EL (cell line): ENCODE measurements at regions not wholly inside any gene's neighbourhood (a gene's known extent, or its start where the extent isn't known, plus 50 kb on each side); places are given as distances from the start of the nearest gene placed in this dataset.

Experiments
- DNase-seq: peaks from one replicate; pipeline ENCODE4 v3.0.0-alpha.2; 2016

DNA sequence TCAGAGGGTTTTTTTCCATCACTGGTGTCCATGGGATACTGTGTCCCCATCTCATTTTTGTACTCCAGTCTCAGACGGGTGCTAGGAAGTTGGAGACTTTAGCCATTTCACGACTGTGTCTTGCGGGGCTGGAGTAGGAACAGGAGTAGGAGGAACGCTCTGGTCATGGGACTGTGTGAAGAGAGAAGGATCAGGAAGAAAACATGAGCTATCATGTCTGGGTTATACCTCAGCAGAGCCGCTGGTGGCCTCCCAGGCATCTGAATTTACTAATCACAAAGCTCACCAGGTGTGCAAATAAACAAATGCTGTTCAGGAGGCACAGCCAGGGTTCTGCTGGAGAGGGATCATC, 225.4 kb downstream of the SEC14L1 start:
- no peak for DNase-seq

DNA sequence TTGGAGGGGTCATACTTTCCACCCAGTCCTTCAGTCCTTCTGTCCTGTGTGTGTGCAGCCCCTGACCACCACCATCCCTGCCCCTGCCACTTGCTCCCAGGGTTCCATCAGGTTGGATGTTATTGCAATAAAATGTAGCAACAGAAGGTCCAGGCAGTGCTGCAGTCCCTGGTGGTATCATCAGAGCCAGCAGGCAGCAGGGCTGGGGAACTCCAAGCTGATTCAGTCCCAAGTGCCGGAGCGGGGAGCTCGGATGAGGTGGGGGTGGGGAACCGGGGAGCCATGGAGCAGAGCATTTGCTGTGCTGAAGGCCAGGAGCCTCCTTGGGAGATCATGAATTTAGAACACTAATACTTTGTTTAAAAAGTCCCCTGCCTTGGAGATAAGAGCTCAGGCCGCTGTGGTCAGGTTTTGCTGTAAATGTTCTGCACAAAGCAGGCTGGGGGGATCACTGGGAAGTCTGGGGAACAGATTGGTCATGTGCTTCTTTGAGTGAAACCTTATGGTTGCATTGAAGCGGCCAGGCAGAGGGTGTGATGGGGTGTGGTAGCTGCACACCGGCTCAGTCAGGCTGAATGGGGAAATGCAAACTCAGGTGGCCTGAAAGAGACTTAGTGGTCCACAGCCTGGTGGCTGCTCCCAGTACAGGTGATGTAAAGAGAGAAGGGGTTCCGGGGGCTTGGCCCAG, 225.9 kb downstream of the SEC14L1 start:
- DNase-seq: peak; percentile 50

DNA sequence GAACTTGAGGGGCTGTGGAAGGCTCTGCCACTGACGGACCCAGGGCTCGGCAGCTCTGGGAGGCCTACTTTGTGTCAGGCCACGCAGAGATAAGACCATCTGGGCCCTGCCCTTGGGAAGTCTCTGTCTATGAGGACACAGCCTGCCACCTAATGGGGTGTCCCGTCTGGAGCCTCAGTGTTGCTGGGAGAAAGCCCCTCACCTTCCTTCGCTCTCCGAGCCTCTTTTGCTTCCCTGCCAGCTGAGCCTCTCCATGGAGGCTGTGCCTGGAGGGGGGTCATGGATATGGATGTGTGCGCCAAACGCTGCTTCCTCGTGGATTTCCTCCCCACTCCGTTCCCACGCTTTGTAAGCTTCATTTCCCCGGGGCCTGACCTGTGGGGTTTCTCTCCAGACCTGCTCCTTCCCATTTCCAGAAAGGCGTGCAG, 228.8 kb downstream of the SEC14L1 start:
- no peak for DNase-seq

DNA sequence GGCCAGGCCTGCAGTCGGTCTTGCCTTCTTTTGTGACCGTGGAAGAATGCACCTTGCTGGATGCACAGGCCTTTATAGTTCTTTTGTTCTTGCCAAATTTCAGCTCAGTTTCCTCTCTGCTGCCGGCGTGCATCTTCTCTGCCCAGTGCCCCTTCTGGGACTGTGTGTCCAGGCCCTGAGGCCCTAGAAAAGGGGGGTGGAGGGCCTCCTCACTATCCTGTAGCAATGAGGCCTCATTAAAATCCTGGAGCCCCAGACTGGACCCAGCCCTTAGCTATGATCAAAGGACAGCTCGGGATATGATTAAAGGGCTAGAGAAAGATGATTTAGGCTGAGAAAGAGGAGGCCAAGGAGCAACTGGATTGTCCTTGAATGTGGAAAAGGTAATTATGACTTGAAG, 229.8 kb downstream of the SEC14L1 start:
- no peak for DNase-seq

DNA sequence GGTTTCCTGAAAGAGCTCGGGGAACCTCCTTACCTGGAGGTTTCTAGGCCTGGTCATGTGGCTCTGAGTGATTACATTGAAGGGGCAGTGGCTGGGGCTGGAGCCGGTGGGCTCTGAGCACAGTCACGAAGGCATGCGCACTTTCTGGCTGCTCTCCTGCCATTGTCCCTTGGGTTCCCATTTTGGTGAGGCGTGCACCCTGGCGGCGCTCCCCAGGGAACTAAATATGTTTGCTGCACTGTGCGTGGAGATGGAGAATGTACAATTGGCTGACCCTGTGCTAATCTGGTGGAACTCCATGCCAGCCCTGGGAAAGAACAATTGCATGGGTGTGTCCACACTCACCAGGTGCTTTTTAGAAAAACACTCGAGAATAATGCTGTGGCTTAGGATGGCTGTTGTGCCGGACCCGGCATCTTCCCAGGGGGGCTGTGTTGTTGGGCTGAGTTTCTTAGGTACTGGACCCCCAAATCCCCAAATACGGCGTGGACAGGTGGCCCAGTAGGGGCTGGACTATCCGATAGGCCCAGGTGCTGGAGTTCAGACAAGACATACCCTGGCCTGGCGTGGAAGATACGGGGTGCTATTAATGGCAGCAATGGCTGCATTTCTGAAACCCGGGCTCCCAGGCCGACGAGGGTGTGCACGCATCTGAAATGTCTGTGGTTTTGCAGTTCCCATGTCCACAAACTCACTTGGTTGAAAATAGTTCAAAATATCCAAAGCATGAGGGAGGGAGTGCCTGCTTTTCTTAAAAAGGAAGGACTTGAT, 230.5 kb downstream of the SEC14L1 start:
- DNase-seq: no peak

DNA sequence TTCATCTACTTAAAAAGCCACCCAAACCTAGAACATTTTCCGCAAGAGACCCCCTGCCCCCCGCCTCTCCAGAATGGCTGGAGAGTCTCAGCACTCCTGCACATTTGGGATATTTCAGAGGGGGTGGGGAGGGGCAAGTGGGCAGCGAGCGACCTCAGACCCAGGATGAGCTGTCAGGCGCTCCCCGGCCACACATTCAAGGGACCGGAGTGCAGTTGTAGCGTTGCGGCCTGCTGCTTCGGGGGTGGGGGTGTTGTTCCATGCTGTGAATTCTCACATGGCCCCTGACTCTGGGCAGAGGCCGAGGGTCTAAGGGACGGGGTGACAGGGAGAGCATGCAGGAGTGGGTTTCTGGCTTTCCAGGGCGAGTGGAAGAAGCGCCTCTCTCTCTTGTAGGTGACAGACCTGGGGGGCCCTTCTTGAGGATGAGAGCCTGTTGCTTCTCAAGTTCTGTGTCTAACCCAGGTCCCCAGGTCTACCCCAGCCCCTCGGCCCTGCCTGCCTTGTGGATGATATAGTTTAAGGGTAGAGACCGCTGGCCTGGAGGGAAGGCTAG, 231.2 kb downstream of the SEC14L1 start:
- DNase-seq: no peak

DNA sequence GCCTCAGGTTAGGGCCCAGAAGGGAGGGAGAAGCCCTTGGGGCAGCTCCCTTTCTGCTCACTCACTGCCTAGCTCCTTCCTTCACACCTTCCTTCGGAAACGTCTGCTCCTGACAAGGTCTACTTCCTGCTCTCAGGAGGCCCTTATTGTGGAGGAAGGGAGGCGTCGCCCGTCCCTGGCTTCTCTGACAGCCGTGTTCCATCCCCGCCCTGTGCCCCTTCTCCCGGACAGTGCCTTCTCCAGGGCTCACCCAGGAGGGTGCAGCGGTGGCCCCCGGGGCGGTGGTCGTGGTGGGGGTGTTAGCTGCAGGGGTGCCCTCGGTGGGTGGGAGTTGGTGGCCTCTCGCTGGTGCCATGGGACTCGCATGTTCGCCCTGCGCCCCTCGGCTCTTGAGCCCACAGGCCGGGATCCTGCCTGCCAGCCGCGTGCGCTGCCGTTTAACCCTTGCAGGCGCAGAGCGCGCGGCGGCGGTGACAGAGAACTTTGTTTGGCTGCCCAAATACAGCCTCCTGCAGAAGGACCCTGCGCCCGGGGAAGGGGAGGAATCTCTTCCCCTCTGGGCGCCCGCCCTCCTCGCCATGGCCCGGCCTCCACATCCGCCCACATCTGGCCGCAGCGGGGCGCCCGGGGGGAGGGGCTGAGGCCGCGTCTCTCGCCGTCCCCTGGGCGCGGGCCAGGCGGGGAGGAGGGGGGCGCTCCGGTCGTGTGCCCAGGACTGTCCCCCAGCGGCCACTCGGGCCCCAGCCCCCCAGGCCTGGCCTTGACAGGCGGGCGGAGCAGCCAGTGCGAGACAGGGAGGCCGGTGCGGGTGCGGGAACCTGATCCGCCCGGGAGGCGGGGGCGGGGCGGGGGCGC, 231.9 kb downstream of the SEC14L1 start:
- peak; percentile 88 for DNase-seq

DNA sequence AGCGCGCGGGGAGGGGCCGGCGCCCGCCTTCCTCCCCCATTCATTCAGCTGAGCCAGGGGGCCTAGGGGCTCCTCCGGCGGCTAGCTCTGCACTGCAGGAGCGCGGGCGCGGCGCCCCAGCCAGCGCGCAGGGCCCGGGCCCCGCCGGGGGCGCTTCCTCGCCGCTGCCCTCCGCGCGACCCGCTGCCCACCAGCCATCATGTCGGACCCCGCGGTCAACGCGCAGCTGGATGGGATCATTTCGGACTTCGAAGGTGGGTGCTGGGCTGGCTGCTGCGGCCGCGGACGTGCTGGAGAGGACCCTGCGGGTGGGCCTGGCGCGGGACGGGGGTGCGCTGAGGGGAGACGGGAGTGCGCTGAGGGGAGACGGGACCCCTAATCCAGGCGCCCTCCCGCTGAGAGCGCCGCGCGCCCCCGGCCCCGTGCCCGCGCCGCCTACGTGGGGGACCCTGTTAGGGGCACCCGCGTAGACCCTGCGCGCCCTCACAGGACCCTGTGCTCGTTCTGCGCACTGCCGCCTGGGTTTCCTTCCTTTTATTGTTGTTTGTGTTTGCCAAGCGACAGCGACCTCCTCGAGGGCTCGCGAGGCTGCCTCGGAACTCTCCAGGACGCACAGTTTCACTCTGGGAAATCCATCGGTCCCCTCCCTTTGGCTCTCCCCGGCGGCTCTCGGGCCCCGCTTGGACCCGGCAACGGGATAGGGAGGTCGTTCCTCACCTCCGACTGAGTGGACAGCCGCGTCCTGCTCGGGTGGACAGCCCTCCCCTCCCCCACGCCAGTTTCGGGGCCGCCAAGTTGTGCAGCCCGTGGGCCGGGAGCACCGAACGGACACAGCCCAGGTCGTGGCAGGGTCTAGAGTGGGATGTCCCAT, 232.8 kb downstream of the SEC14L1 start:
- no peak for DNase-seq

DNA sequence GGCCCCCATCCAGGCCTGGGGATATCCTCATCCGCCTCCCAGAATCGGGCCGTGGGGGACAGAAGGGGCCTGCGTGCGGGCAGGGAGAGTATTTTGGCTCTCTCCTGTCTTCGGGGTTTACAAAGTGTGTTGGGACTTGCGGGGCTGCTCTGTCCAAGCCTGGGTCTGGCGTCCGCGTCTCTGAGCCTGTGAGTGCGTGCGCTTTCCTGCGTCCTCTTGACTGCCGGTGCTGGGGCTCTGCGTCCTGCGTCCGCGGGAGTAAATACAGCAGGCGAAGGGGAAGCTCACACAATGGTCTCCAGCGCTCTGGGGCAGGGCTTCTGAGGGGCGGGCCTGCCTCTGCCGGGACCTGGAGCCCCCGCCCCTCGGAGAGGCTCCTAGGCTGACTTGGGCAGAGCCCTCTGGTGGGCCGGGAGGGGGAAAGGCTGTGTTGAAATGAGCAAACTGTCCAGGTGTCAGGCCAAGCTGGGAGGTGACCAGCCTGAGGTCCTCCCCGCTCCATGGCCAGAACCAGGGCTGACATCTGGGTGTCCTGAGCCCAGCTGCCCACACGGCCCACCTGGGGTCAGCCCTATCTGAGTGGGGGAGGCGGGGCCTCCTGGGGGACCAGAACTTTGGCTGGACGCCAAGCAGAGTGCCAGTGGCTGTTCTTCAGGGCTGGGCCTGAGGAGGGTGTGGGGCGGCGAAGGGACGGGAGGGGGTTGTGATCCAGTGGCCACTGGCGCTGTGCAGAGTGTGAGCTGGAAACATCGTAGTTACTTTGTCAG, 233.6 kb downstream of the SEC14L1 start:
- peak; percentile 86 for DNase-seq

DNA sequence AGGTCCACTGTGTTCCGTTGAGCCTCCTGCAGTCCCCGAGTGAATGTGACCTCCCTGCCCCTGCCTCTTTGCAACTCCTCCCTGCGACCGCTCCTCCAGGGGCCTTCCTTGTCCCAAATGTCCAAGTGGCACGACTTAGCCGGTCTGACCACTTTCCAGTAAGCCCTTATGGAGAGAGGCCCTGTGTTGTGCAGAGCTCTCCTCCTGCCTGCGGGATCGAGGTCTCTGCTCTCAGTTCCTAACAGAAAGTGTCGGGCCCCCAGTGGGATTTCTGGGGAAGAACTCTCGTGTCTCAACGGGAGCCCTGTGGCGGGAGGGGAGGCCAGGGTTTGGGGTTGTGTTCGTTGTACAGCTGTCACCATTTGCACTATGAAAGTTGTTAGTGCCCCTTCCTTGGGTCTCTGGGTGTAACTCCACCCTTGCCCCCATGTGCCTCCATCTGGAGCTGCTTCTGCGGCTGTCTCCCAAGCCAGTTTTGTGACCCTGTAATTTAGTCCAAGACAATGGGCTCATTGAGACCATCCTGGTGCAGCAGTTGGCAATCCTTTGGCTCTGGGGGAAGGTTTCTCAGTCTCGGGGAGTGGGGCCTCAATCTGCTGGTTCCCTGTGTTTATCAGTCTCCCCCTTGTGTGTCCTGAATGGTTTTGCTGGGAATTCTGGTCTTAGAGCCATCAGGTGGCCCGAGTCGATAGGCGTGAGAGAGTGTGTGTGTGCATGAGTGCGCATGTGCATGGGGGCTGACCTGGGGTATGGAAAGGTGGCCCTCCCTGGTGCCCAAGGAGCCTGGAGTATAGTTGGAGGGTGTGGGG, 234.5 kb downstream of the SEC14L1 start:
- DNase-seq: no peak

DNA sequence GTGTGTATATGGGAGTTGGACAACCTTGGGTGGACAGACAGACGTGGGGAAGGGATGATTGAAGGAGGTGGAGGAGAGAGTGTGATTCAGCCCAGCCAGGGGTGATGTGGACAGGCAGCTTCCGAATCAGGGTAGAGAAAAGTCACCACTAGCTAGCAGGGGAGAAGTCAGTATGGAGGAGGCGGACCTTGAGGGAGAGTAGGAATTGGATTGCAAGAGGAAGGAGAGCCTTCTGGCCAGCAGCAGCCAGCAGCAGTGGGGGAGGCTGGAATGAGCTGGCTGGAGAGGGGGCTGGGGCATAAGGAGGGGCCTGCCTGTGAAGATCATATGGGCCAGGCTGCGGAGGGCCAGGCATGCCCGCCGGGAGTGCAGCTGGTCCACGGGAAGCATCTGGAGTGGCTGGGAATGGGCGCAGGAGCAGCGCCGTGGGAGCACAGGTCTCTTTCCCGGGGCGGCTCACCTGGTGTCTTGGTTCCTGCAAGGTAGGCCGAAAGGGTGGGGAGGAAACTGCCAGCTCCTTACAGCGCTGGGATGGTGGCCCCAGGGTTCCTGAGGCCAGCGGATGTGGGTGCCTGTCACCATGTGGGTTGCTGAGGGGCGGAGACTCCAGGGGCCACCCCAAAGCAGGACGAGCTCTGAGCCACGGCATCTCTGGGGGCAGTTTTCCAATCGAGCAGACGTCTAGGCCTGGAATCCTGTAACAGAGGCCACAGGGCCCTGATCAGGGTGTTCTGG, 235.3 kb downstream of the SEC14L1 start:
- peak; percentile 80 for DNase-seq

DNA sequence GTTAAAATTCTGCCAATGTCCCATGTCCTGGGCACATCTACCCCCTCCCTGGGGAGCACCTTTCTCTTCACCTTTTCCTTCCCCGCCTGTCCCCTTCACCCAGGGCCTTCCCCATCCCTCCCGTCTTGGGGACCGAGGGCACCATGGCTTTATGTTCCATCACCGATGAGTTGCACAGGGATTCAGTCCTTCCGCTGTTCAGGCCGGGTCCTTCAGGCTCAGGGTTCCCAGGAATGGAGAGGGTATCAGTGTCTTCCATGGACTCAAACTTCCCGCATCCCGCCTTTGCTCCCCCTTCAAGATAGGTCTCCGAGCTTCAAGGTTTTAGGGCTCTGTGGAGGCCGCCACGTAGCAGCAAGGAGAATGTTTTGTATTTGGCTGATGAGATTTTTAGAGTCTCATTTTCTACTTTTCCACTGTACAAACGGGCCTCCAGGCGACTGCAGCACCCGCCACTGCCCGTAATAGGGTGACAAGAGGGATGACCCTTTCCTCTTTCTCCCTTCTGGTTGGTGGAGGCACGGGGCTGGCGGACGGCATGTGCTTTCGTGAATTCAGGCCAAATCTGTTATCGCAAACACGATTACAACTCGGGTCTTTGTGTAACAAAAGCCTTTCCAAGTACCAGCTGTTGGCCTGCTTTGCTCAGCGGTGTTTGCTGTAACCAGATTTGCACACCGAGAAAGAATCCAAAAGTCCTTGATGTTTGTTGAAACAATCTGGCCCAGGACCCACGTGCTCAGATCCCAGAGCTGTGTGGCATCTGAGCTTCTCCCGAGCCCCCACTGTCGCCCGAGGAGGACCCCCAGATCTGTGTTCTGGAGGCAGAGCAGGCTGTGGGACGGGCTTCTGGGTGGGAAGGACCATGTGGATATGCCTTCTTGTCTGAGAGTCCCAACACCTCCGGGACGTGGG, 236.3 kb downstream of the SEC14L1 start:
- no peak for DNase-seq

DNA sequence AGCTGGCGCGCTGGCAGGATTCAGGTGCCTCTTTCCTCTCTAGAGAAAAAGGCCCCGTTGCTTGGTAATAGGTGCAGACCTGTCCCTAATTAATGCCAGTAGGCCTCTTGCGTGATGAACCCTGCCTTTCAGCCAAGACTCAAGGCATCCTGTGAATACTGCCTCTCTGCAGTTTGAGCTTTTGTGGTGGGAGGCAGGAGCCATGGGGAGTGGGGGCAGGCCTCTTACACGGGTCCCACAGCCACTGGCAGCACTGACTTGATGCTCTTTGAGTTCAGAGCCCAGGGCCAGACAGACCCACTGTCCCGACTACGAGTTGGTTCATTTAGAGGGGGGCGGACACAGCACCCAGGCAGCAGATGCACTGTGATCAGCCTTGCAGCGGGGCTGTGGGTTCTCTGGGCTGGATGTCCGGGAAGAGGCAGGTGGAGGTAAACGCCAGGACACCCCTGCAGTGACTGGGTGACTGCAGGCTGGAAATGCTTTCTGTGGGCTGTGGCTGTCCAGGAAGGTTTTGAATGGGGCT, 237.0 kb downstream of the SEC14L1 start:
- DNase-seq: no peak

DNA sequence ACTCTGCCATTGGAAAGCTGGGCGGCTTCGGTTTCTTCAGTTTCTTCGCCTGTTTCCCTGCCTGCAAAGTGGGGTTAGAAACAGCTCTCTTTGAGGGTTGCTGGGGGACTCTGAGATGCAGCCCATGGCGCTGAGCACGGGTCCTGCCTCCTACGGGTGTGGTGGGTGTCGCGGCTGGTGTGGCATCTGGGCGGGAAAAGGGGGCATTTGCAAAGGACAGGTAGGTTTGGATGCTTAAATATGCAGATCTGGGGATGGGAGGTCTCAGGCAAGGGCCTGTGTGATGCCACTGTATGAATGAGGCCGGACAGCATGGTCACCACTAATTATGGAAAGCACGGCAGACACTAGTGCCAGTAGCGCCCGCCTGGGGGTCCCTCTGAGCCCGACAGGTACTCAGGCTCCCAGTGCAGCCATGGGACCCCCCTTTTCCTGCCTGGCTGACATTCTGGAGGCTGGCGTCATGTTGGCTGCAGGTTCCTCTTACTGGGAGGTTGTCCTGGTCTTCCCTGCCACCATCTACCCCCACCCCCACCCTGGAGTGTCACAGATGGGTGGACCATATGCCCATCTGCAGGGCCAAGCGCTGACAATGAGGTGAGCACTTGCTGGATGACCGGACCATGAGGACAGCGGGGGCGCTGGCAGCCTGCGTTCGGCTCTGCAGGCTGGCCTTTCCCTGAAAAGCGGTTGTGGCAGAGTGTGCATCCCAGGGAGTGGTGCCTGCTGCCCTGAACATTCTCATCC, 237.7 kb downstream of the SEC14L1 start:
- no peak for DNase-seq

DNA sequence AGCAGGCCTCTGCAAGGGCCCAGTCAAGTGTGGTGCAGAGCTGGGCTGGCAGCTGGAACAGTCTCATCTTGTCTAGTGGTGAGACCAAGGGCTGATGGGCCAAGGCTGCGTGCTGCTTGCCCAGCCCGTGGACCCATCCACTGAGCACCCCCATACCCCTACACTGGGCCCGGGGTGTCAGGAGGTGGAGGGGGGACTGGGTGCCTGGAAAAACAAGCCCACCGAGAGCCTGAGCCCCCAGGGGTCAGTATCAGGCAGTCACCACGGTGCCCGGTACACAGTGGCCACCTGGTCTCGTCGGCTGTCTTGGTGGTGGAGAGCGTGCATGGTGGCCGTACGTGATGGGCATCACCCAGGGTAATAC, 238.3 kb downstream of the SEC14L1 start:
- DNase-seq: no peak

DNA sequence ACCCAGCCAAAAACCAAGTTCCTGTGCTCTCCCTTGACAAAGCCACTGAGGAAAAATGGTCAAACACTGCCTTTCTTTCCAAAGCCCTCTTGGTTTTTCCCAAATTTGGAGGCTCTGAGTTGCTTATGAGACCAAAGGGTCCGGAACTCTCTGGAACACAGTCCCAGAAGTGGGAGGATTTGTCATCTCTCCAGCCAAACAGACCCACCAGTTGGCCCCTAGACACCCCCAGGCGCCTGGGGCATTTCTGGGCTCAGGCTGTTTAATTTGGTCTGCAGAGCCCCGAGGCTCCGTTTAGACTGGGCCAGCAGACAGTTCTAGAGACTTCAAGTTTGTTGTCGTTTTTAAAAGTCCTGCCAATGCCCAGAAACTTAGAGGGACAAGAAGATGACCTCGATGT, 239.1 kb downstream of the SEC14L1 start:
- no peak for DNase-seq

DNA sequence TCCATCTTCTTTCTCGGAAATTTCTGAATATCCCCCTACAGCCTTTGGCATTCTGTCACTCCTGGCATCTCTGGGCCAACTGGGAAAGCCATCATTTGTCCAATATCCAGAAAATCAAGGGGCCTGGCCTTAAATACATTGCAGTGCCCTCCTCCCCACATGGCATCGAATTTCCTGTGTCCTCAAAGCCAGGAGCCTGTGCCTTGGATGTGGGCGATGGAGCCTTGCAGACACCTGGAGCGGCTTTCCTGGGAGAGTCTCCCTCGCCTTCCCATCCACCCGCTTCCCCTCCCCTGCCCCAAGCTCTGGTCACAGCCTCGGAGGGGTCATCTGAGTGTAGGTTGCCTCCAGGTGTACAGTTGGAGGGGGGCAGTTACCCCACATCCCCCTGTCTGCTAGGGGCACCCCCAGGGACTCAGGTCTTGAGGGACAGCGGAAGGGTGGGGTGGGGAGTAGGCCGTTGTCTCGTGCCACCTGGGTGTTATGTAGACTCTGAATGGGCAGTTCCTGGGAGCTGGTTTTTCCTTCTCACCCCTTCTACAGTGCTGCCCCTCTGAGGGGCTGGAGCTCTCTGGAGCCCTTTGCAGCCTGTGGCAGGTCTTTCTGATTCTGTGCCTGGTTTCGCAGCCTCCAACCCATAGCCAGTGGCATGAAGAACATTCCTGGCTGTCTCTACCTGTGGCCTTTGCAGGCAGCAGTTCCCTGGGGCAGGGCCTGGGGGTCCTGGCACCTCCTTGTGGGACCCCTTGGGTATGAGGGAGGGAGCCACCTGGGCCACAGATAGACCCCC, 239.8 kb downstream of the SEC14L1 start:
- no peak for DNase-seq
